Mucosa of rectum (tissue), 2 donors: ENCODE measurements at regions not wholly inside any gene's neighbourhood (a gene's known extent, or its start where the extent isn't known, plus 50 kb on each side); places are given as distances from the start of the nearest gene placed in this dataset.
A peak's percentile ranks its signal among the peaks of the same experiment; 100 is the strongest.

Experiments
- H3K27ac ChIP-seq, 2 donors: one replicate each; pipeline ENCODE4 v1.7.0; 2013; ENCODE audit warnings: inconsistent platforms in 2 of 2, low read depth in 2 of 2, low read length in 2 of 2
- H3K27me3 ChIP-seq, 2 donors: one replicate each; pipeline ENCODE4 v1.7.0; 2013; ENCODE audit warnings: low read length in 2 of 2; ENCODE audit not compliant: control insufficient read depth in 2 of 2, insufficient read depth in 2 of 2
- H3K36me3 ChIP-seq, 2 donors: one replicate each; pipeline ENCODE4 v1.7.0; 2013; ENCODE audit warnings: low read length in 2 of 2; ENCODE audit not compliant: control insufficient read depth in 2 of 2, insufficient read depth in 2 of 2
- H3K4me1 ChIP-seq, 2 donors: one replicate each; pipeline ENCODE4 v1.7.0; 2013; ENCODE audit warnings: low read length in 2 of 2, mild to moderate bottlenecking in 1 of 2; ENCODE audit not compliant: control insufficient read depth in 2 of 2, insufficient read depth in 2 of 2
- H3K4me3 ChIP-seq, 2 donors: one replicate each; pipeline ENCODE4 v1.7.0; 2013; ENCODE audit warnings: low read length in 2 of 2
- H3K9ac ChIP-seq, 2 donors: one replicate each; pipeline ENCODE4 v1.7.0; 2013; ENCODE audit warnings: low read length in 2 of 2, low read depth in 1 of 2, mild to moderate bottlenecking in 1 of 2
- H3K9me3 ChIP-seq, 2 donors: one replicate each; pipeline ENCODE4 v1.7.0; 2013; ENCODE audit warnings: low read length in 2 of 2; ENCODE audit not compliant: control insufficient read depth in 2 of 2
- donor health status: healthy.
- donor health status: Normal muscosa, but diverticular disease.

GRCh38 chr6:19004176-19004575 is 617.0 kb downstream of the RNF144B start:
- no peak overlapping the region for H3K9ac ChIP-seq
- no peaks in the 10 kb centered on the region for H3K27me3 ChIP-seq
- H3K36me3 ChIP-seq: no peaks in the 10 kb centered on the region
- H3K4me3 ChIP-seq: no peak overlapping the region
- H3K4me1 ChIP-seq: no peaks in the 10 kb centered on the region
- H3K9me3 ChIP-seq: no peaks in the 10 kb centered on the region
- no peak overlapping the region for H3K27ac ChIP-seq

- H3K4me1 ChIP-seq: no peaks in the 10 kb centered on the region
- H3K27me3 ChIP-seq: no peaks in the 10 kb centered on the region
- H3K4me3 ChIP-seq: no peak overlapping the region
- H3K9me3 ChIP-seq: no peaks in the 10 kb centered on the region
- no peak overlapping the region for H3K9ac ChIP-seq
- H3K27ac ChIP-seq: no peak overlapping the region
- no peaks in the 10 kb centered on the region for H3K36me3 ChIP-seq
Observed at GRCh38 chr6:19009769-19010168, 622.6 kb downstream of the RNF144B start.

- Histone ChIP-seq H3K4me3 (no peak overlapping the region), H3K9me3 (no peaks in the 10 kb centered on the region), H3K4me1 (no peaks in the 10 kb centered on the region), H3K9ac (no peak overlapping the region), H3K36me3 (no peaks in the 10 kb centered on the region), H3K27me3 (no peaks in the 10 kb centered on the region), H3K27ac (no peak overlapping the region)
Observed at GRCh38 chr6:19013026-19013705, 626.0 kb downstream of the RNF144B start.

- Histone ChIP-seq H3K4me1 (no peaks in the 10 kb centered on the region), H3K27ac (no peak overlapping the region), H3K36me3 (no peaks in the 10 kb centered on the region)
Observed at GRCh38 chr6:19024737-19025136, 637.6 kb downstream of the RNF144B start.

GRCh38 chr6:19028201-19028600 is 641.1 kb downstream of the RNF144B start:
- Histone ChIP-seq H3K27ac (no peak overlapping the region), H3K4me3 (no peak overlapping the region), H3K4me1 (no peaks in the 10 kb centered on the region), H3K36me3 (no peaks in the 10 kb centered on the region), H3K9ac (no peak overlapping the region), H3K27me3 (no peaks in the 10 kb centered on the region), H3K9me3 (no peaks in the 10 kb centered on the region)

More at GRCh38 chr6:19024737-19025136, 637.6 kb downstream of the RNF144B start:
- H3K27me3 ChIP-seq: no peaks in the 10 kb centered on the region
- H3K9me3 ChIP-seq: no peaks in the 10 kb centered on the region
- no peak overlapping the region for H3K4me3 ChIP-seq
- H3K9ac ChIP-seq: no peak overlapping the region

GRCh38 chr6:19032591-19033295 is 645.6 kb downstream of the RNF144B start:
- no peak overlapping the region for H3K9ac ChIP-seq
- H3K27ac ChIP-seq: no peak overlapping the region
- no peak overlapping the region for H3K4me3 ChIP-seq
- no peaks in the 10 kb centered on the region for H3K36me3 ChIP-seq
- no peaks in the 10 kb centered on the region for H3K27me3 ChIP-seq
- H3K9me3 ChIP-seq: no peaks in the 10 kb centered on the region
- peaks cover 0 to 4% of the 10 kb centered on the region in 2 donors for H3K4me1 ChIP-seq

- H3K9me3 ChIP-seq: no peaks in the 10 kb centered on the region
- no peak overlapping the region for H3K9ac ChIP-seq
- no peak overlapping the region for H3K4me3 ChIP-seq
- no peaks in the 10 kb centered on the region for H3K27me3 ChIP-seq
- H3K27ac ChIP-seq: no peak overlapping the region
- peaks cover 0 to 4% of the 10 kb centered on the region in 2 donors for H3K4me1 ChIP-seq
- H3K36me3 ChIP-seq: no peaks in the 10 kb centered on the region
Observed at GRCh38 chr6:19033683-19034082, 646.5 kb downstream of the RNF144B start.

GRCh38 chr6:19034986-19035385 is 647.8 kb downstream of the RNF144B start:
- Histone ChIP-seq H3K4me1 (peaks cover 0 to 4% of the 10 kb centered on the region in 2 donors), H3K27me3 (no peaks in the 10 kb centered on the region), H3K9me3 (no peaks in the 10 kb centered on the region), H3K27ac (no peak overlapping the region), H3K9ac (no peak overlapping the region), H3K36me3 (no peaks in the 10 kb centered on the region), H3K4me3 (no peak overlapping the region)

- no peaks in the 10 kb centered on the region for H3K36me3 ChIP-seq
- peaks cover 0 to 4% of the 10 kb centered on the region in 2 donors for H3K4me1 ChIP-seq
- H3K4me3 ChIP-seq: no peak overlapping the region
- no peaks in the 10 kb centered on the region for H3K27me3 ChIP-seq
- no peak overlapping the region for H3K9ac ChIP-seq
- H3K27ac ChIP-seq: peak overlapping the region in 1 of 2 donors; percentile 0
- H3K9me3 ChIP-seq: no peaks in the 10 kb centered on the region
Observed at GRCh38 chr6:19035461-19036195, 648.5 kb downstream of the RNF144B start.

- no peaks in the 10 kb centered on the region for H3K36me3 ChIP-seq
- no peaks in the 10 kb centered on the region for H3K27me3 ChIP-seq
- H3K27ac ChIP-seq: peak overlapping the region in 1 of 2 donors; percentile 0
- H3K4me3 ChIP-seq: no peak overlapping the region
- no peaks in the 10 kb centered on the region for H3K9me3 ChIP-seq
- peaks cover 0 to 4% of the 10 kb centered on the region in 2 donors for H3K4me1 ChIP-seq
- H3K9ac ChIP-seq: no peak overlapping the region
Observed at GRCh38 chr6:19036196-19036555, 649.0 kb downstream of the RNF144B start.
